Naive B cell (primary cell): ENCODE measurements at regions not wholly inside any gene's neighbourhood (a gene's known extent, or its start where the extent isn't known, plus 50 kb on each side); places are given as distances from the start of the nearest gene placed in this dataset.

Source experiments
- ATAC-seq, 2 donors: fragments of 150-1000 bp; cut with Tn5 transposase; 2 replicates each; pipeline ENCODE4 v1.10.0; 2021; ENCODE audit warnings: low read depth in 2 of 2, mild to moderate bottlenecking in 2 of 2, moderate library complexity in 2 of 2
- DNase-seq: peaks from one replicate; pipeline ENCODE4 v3.0.0; 2022
- H3K27ac Mint-ChIP-seq, 6 donors: one replicate each; pipeline ENCODE4 v1.8.0; 2020 to 2022; ENCODE audit warnings: mild to moderate bottlenecking in 6 of 6, mixed read lengths in 6 of 6, moderate library complexity in 5 of 6, inconsistent platforms in 2 of 6
- H3K27me3 Mint-ChIP-seq, 3 donors: one replicate each; pipeline ENCODE4 v1.8.0; 2021 to 2022; ENCODE audit warnings: mixed read lengths in 3 of 3, mild to moderate bottlenecking in 1 of 3
- H3K36me3 Mint-ChIP-seq, 2 donors: one replicate each; pipeline ENCODE4 v1.8.0; 2020 to 2022; ENCODE audit warnings: mixed read lengths in 2 of 2, inconsistent platforms in 1 of 2, mild to moderate bottlenecking in 1 of 2
- H3K4me1 Mint-ChIP-seq, 3 donors: one replicate each; pipeline ENCODE4 v1.8.0; 2020 to 2022; ENCODE audit warnings: mixed read lengths in 3 of 3, inconsistent platforms in 1 of 3, mild to moderate bottlenecking in 1 of 3, moderate library complexity in 1 of 3
- H3K4me3 Mint-ChIP-seq, 8 donors: one replicate each; pipeline ENCODE4 v1.8.0; 2020 to 2022; ENCODE audit warnings: mild to moderate bottlenecking in 8 of 8, mixed read lengths in 8 of 8, moderate library complexity in 8 of 8, inconsistent platforms in 2 of 8
- H3K9me3 Mint-ChIP-seq, 7 donors: one replicate each; pipeline ENCODE4 v1.8.0; 2020 to 2022; ENCODE audit warnings: mixed read lengths in 7 of 7, mild to moderate bottlenecking in 5 of 7, inconsistent platforms in 2 of 7, moderate library complexity in 1 of 7

DNA sequence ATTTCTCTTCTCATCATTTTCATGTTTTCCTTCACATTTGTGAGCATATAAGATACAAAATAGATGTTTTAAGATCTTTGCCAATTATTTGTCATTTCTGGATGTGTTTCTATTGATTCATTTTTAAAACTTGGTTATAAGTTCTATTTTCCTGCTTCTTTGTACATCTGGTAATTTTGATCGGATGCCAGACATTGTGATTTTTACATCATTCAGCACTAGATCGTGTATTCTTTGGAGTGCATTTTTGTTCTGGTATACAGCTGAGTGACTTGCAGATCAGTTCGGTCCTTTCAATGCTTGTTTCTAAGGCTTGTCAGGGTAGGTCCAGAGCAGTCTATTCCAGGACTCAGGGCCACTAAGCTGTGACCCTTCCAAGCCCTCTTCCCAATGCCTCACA lies 198.2 kb downstream of the KLF12 start:
- Mint-ChIP-seq H3K4me1 (peaks cover 24 to 36% (median 26%) of the 10 kb centered on the region in 3 donors), H3K27me3 (no peaks in the 10 kb centered on the region), H3K4me3 (no peak overlapping the region)

GRCh38 chr13:73934771-73935170 lies 199.4 kb downstream of the KLF12 start:
- DNase-seq = no peak
- H3K9me3 Mint-ChIP-seq = no peaks in the 10 kb centered on the region
- peaks cover 14 to 25% (median 19%) of the 10 kb centered on the region in 3 donors for H3K4me1 Mint-ChIP-seq
- H3K27me3 Mint-ChIP-seq = no peaks in the 10 kb centered on the region
- peak overlapping the region in 1 of 6 donors; percentile 37 for H3K27ac Mint-ChIP-seq
- no peak overlapping the region for H3K4me3 Mint-ChIP-seq
- no peak for ATAC-seq
- peaks cover 5 to 8% of the 10 kb centered on the region in 2 donors for H3K36me3 Mint-ChIP-seq

More for the DNA sequence above, 198.2 kb downstream of the KLF12 start:
- Mint-ChIP-seq H3K36me3 (peaks cover 8 to 12% of the 10 kb centered on the region in 2 donors), H3K9me3 (no peaks in the 10 kb centered on the region), H3K27ac (peak overlapping the region in 2 of 6 donors; percentile 30 to 31)
- DNase-seq = no peak
- ATAC-seq = no peak

- Mint-ChIP-seq H3K27ac (peak overlapping the region in 4 of 6 donors; percentile 2 to 49 (median 43)), H3K4me3 (no peak overlapping the region), H3K36me3 (peaks cover 5 to 8% of the 10 kb centered on the region in 2 donors), H3K4me1 (peaks cover 13 to 25% (median 19%) of the 10 kb centered on the region in 3 donors), H3K9me3 (no peaks in the 10 kb centered on the region), H3K27me3 (no peaks in the 10 kb centered on the region)
- ATAC-seq (no peak), DNase-seq (no peak)
Measured at GRCh38 chr13:73934215-73934641, 200.0 kb downstream of the KLF12 start.

DNA sequence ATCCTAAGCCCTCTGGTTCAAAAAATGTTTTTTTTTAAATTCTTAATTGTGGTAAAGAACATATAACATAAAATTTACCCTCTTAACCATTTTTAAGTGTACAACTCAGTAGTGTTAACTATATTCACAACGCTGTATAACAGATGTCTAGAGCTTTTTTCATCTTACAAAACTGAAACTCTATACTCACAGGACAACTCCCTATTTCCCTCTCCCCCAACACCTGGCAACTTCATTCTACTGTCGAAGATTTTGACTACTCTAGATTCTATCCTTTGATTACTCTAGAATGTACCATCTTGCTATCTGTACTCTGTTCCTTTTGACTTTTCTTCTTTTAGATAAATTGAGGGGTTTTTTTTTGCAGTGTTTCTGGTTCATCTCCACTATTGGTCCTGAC lies 200.4 kb downstream of the KLF12 start:
- Mint-ChIP-seq H3K27ac (peak overlapping the region in 4 of 6 donors; percentile 2 to 49 (median 43)), H3K27me3 (no peaks in the 10 kb centered on the region), H3K36me3 (peaks cover 5 to 8% of the 10 kb centered on the region in 2 donors), H3K4me3 (no peak overlapping the region), H3K9me3 (no peaks in the 10 kb centered on the region), H3K4me1 (peaks cover 17 to 25% (median 17%) of the 10 kb centered on the region in 3 donors)
- no peak for ATAC-seq
- DNase-seq = no peak

- no peak for ATAC-seq
- no peak for DNase-seq
- Mint-ChIP-seq H3K27me3 (no peaks in the 10 kb centered on the region), H3K9me3 (no peaks in the 10 kb centered on the region), H3K4me3 (no peak overlapping the region), H3K27ac (peak overlapping the region in 1 of 6 donors; percentile 24), H3K36me3 (peaks cover 5 to 8% of the 10 kb centered on the region in 2 donors), H3K4me1 (peaks cover 16 to 27% (median 24%) of the 10 kb centered on the region in 3 donors)
Measured at GRCh38 chr13:73932091-73932490, 202.1 kb downstream of the KLF12 start.

GRCh38 chr13:73929287-73929932 lies 204.8 kb downstream of the KLF12 start:
- ATAC-seq (no peak), DNase-seq (no peak)
- Mint-ChIP-seq H3K27me3 (no peaks in the 10 kb centered on the region), H3K27ac (peak overlapping the region in 2 of 6 donors; percentile 3 to 21), H3K9me3 (no peaks in the 10 kb centered on the region), H3K4me1 (peaks cover 14 to 37% (median 28%) of the 10 kb centered on the region in 3 donors), H3K4me3 (no peak overlapping the region), H3K36me3 (peaks cover 0 to 5% of the 10 kb centered on the region in 2 donors)

DNA sequence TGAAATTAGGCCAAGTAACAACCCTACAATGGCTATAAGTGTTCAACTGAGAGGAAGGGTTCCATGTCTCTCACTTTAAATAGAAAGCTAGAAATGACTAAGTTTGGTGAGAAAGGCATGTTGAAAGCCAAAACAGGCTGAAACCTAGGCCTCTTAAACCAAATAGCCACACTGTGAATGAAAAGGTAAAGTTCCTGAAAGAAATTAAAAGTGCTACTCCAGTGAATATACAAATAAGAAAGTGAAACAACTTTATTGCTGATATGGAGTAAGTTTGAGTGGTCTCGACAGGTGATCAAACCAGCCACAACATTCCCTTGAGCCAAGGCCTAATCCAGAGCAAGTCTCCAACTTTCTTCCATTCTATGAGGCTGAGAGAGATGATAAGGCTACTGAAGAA lies 209.6 kb downstream of the KLF12 start:
- Mint-ChIP-seq H3K4me3 (no peak overlapping the region), H3K36me3 (peaks cover 0 to 5% of the 10 kb centered on the region in 2 donors), H3K4me1 (peaks cover 16 to 34% (median 23%) of the 10 kb centered on the region in 3 donors), H3K9me3 (no peaks in the 10 kb centered on the region), H3K27ac (peak overlapping the region in 3 of 6 donors; percentile 29 to 46 (median 34)), H3K27me3 (no peaks in the 10 kb centered on the region)
- no peak for ATAC-seq
- no peak for DNase-seq

DNA sequence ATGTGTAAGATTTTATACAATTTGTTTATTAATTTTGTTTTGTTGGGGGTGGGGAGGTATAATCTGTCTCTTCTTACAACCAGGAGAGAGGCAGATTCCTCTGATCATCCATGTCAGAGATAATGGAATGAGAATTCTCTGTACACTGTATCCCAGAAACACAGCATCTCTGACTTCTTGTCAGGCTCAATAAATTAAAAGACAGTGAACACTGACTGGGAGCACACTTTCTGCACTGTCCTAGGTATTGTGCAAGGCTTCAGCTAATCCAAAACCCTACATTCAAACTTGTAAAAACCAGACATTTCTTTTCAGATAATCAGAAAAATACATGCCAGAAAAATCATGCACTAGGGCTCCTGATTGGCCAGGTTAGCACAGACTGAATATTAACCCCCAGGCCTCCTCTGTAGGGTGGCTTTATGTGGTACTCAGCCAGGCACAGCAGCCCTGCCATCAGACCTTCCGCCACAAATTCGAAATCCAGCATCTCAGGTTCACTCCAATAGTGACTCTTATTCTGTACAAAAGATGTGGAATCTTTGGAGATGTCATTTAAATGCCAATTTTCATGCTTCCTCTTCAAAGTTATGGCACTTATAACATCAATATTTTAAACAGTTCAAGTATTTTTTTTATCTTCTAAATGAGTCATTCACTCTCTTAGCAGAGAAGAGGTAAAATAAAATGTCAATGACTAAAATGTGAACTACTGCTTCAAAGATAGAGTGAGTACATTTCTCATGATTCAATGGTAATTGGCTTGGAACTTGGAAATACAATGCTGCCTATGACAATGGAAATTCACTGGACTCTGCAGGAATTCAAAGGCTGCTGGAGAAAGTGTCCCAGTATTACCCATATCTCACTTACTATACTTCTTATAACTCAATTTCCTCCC lies 211.5 kb downstream of the KLF12 start:
- DNase-seq (no peak), ATAC-seq (no peak)
- Mint-ChIP-seq H3K36me3 (peaks cover 0 to 5% of the 10 kb centered on the region in 2 donors), H3K4me3 (no peak overlapping the region), H3K27me3 (no peaks in the 10 kb centered on the region), H3K4me1 (peaks cover 12 to 30% (median 22%) of the 10 kb centered on the region in 3 donors), H3K9me3 (no peaks in the 10 kb centered on the region), H3K27ac (peak overlapping the region in 1 of 6 donors; percentile 15)

- DNase-seq = no peak
- no peaks in the 10 kb centered on the region for H3K36me3 Mint-ChIP-seq
- ATAC-seq = no peak
- no peak overlapping the region for H3K4me3 Mint-ChIP-seq
- no peaks in the 10 kb centered on the region for H3K9me3 Mint-ChIP-seq
- no peaks in the 10 kb centered on the region for H3K27me3 Mint-ChIP-seq
- peak overlapping the region in 3 of 6 donors; percentile 1 to 36 (median 27) for H3K27ac Mint-ChIP-seq
- peaks cover 21 to 35% (median 33%) of the 10 kb centered on the region in 3 donors for H3K4me1 Mint-ChIP-seq
Measured at GRCh38 chr13:73918691-73919090, 215.5 kb downstream of the KLF12 start.

GRCh38 chr13:73913751-73914518 lies 220.3 kb downstream of the KLF12 start:
- peak; percentile 60 to 78 for ATAC-seq
- peak overlapping the region in 3 of 6 donors; percentile 14 to 89 (median 60) for H3K27ac Mint-ChIP-seq

DNA sequence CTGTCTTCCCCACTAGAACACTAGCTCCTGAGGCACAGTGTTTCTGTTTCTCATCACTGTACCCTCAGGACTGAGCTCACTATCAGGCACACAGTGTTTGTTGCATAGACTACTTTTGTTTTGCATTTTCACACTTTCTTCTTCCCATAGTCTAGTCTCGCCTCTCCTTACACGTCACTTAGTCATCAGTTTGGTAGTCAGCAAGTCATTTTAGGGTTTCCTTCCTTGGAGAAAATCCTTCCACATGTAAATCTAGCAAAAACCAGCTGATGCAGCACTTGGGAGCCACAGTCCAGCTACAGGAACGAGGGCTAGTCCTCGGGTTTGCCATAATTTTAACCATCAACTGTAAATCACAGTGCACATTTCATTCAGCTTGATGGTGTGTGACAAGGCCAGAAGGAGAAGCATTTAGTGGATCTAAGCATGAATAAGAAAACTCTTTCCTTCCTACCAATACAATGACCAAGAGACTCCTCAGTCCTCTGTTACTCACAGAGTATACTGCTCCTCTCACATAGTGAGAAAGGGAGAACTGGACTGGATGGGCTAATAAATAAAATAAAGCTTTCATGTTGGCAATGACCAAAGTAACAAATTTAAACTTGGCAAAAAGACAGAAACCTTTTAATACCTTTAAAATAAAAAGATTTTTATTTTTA lies 221.0 kb downstream of the KLF12 start:
- peaks cover 28 to 44% (median 38%) of the 10 kb centered on the region in 3 donors for H3K4me1 Mint-ChIP-seq
- ATAC-seq (no peak), DNase-seq (no peak)
- H3K27me3 Mint-ChIP-seq = no peaks in the 10 kb centered on the region
- H3K36me3 Mint-ChIP-seq = no peaks in the 10 kb centered on the region
- H3K9me3 Mint-ChIP-seq = no peaks in the 10 kb centered on the region
- H3K27ac Mint-ChIP-seq = peak overlapping the region in 3 of 6 donors; percentile 3 to 91 (median 28)
- no peak overlapping the region for H3K4me3 Mint-ChIP-seq

More at GRCh38 chr13:73913751-73914518, 220.3 kb downstream of the KLF12 start:
- H3K27me3 Mint-ChIP-seq = no peaks in the 10 kb centered on the region
- H3K36me3 Mint-ChIP-seq = no peaks in the 10 kb centered on the region
- H3K4me1 Mint-ChIP-seq = peaks cover 28 to 47% (median 39%) of the 10 kb centered on the region in 3 donors
- H3K9me3 Mint-ChIP-seq = no peaks in the 10 kb centered on the region
- peak overlapping the region in 2 of 8 donors; percentile 9 to 23 for H3K4me3 Mint-ChIP-seq
- peak; percentile 7 for DNase-seq

- H3K27me3 Mint-ChIP-seq = no peaks in the 10 kb centered on the region
- ATAC-seq (no peak), DNase-seq (no peak)
- H3K9me3 Mint-ChIP-seq = no peaks in the 10 kb centered on the region
- peaks cover 28 to 40% (median 31%) of the 10 kb centered on the region in 3 donors for H3K4me1 Mint-ChIP-seq
- H3K4me3 Mint-ChIP-seq = no peak overlapping the region
- no peaks in the 10 kb centered on the region for H3K36me3 Mint-ChIP-seq
- H3K27ac Mint-ChIP-seq = no peak overlapping the region
Measured at GRCh38 chr13:73911361-73911760, 222.8 kb downstream of the KLF12 start.
